ENCODE measurements at regions not wholly inside any gene's neighbourhood (a gene's known extent, or its start where the extent isn't known, plus 50 kb on each side); places are given as distances from the start of the nearest gene placed in this dataset.

DNA sequence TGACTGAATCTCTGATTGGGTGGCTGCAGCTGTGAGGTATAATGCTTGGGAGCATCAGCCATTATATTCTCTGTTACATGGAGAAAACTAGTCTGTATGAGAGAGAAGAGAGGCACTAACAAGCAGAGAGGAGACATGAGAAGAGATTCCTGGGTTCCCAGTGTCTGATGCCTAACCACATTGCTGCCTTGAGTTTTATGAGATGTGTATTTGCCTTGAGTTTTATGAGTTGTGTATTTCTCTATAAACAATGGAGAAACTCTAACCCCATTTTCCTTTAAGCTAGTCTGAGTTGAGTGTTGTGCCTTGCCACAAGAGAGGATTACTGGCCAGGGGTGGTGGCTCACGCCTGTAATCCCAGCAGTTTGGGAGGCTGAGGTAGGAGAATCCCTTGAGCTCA, 208.1 kb downstream of the BCOR start:
- TF ChIP-seq, protein P1, sequence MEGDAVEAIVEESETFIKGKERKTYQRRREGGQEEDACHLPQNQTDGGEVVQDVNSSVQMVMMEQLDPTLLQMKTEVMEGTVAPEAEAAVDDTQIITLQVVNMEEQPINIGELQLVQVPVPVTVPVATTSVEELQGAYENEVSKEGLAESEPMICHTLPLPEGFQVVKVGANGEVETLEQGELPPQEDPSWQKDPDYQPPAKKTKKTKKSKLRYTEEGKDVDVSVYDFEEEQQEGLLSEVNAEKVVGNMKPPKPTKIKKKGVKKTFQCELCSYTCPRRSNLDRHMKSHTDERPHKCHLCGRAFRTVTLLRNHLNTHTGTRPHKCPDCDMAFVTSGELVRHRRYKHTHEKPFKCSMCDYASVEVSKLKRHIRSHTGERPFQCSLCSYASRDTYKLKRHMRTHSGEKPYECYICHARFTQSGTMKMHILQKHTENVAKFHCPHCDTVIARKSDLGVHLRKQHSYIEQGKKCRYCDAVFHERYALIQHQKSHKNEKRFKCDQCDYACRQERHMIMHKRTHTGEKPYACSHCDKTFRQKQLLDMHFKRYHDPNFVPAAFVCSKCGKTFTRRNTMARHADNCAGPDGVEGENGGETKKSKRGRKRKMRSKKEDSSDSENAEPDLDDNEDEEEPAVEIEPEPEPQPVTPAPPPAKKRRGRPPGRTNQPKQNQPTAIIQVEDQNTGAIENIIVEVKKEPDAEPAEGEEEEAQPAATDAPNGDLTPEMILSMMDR (IDR thresholded peaks at IDR 0.05 in 8 of 11, conservative IDR thresholded peaks at IDR 0.05 in 3 of 11): no peak
- no peak for TF ChIP-seq POLR2A (IDR thresholded peaks at IDR 0.05)

Data from spleen (tissue), 7 donors.